ENCODE measurements at regions not wholly inside any gene's neighbourhood (a gene's known extent, or its start where the extent isn't known, plus 50 kb on each side); places are given as distances from the start of the nearest gene placed in this dataset.
"Not testable (repeated sequence)": the region's sequence is repeated elsewhere in the genome, so short reads cannot be mapped to it uniquely, and the experiment has no call there.

DNA sequence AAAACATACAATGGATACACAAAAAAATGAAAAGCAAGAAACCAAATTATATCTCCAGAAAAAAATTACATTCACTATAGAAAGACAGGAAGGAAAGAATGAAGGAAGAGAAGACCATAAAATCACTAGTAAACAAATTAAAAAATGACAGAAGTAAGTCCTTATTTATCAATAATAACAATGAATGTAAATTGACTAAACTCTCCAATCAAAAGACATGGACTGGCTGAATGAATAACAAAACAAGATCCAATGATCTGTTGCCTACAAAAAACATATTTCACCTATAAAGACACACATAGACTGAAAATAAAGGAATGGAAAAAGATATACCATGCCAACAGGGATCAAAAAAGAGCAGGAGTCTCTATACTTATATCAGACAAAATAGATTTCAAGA, 203.2 kb upstream of the F9 start:
- Mint-ChIP-seq H3K4me3 (no peak overlapping the region), H3K36me3 (no peaks in the 10 kb centered on the region), H3K27me3 (no peaks in the 10 kb centered on the region), H3K27ac (no peak overlapping the region), H3K9me3 (no peaks in the 10 kb centered on the region), H3K4me1 (no peaks in the 10 kb centered on the region)
- POLR2A ChIA-PET, result no interaction called here
- no peak for ATAC-seq (ENCODE audit: low read depth)
- DNase-seq, result no peak

DNA sequence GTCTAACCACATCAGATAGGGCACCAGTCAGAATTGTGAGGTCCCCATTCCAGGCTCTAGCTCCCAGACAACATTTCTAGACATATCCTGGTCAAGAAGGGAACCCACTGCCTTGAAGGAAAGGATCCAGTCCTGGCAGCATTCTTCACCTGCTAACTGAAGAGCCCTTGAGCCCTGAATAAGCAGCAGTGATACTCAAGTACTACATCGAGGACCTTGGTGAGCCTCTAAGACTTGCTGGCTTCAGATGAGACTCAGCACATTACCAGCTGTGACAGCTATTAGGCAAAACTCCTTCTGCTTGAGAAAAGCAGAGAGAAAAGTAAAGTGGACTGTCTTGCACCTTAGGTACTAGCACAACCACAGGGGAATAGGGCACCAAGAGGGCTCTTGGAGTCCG, 205.8 kb upstream of the F9 start:
- POLR2A ChIA-PET, result no interaction called here
- DNase-seq (no peak), ATAC-seq (ENCODE audit: low read depth) (no peak)
- no peak overlapping the region for H3K27ac Mint-ChIP-seq
- H3K27me3 Mint-ChIP-seq, result no peaks in the 10 kb centered on the region
- H3K4me3 Mint-ChIP-seq, result no peak overlapping the region
- H3K4me1 Mint-ChIP-seq, result no peaks in the 10 kb centered on the region
- H3K9me3 Mint-ChIP-seq, result no peaks in the 10 kb centered on the region
- no peaks in the 10 kb centered on the region for H3K36me3 Mint-ChIP-seq

GRCh38 chrX:139320661-139321354, 209.7 kb upstream of the F9 start:
- H3K4me3 Mint-ChIP-seq; H3K36me3 Mint-ChIP-seq; ATAC-seq (ENCODE audit: low read depth); DNase-seq; POLR2A ChIA-PET; H3K27ac Mint-ChIP-seq; H3K27me3 Mint-ChIP-seq; H3K4me1 Mint-ChIP-seq; H3K9me3 Mint-ChIP-seq: not testable (repeated sequence)

GRCh38 chrX:139306675-139307074, 223.9 kb upstream of the F9 start:
- POLR2A ChIA-PET; ATAC-seq (ENCODE audit: low read depth); H3K9me3 Mint-ChIP-seq; DNase-seq; H3K27me3 Mint-ChIP-seq; H3K27ac Mint-ChIP-seq; H3K36me3 Mint-ChIP-seq; H3K4me3 Mint-ChIP-seq; H3K4me1 Mint-ChIP-seq: not testable (repeated sequence)

DNA sequence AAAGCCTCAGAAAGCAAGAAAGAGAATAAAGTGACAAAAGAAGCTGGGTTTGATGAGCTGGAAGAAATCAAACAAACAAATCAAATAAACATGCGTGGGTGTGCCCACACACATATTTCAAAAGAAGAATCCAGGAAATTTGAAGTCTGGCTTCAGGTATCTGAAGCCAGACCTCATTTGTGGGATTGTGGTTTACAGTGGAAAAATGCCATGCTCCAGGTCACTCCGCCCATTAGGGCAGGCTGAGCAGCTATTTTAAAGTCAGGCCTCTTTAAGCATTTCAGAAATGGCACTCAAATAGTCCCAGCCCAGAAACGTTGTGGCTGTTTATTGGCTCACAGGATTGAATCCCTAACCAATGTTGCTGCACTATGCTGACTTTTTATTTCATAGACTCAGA, 226.1 kb upstream of the F9 start:
- Mint-ChIP-seq H3K4me1 (no peaks in the 10 kb centered on the region), H3K36me3 (no peaks in the 10 kb centered on the region), H3K27ac (no peak overlapping the region), H3K4me3 (no peak overlapping the region), H3K27me3 (no peaks in the 10 kb centered on the region), H3K9me3 (no peaks in the 10 kb centered on the region)
- DNase-seq (no peak), ATAC-seq (ENCODE audit: low read depth) (no peak)
- POLR2A ChIA-PET, result no interaction called here

- no peak overlapping the region for H3K27ac Mint-ChIP-seq
- H3K9me3 Mint-ChIP-seq, result no peaks in the 10 kb centered on the region
- no peaks in the 10 kb centered on the region for H3K4me1 Mint-ChIP-seq
- ATAC-seq (ENCODE audit: low read depth), result no peak
- H3K4me3 Mint-ChIP-seq, result no peak overlapping the region
- POLR2A ChIA-PET, result no interaction called here
- H3K36me3 Mint-ChIP-seq, result no peaks in the 10 kb centered on the region
- H3K27me3 Mint-ChIP-seq, result no peaks in the 10 kb centered on the region
- DNase-seq, result no peak
Measured at GRCh38 chrX:139299309-139299708, 231.2 kb upstream of the F9 start.

GRCh38 chrX:139298437-139298836, 232.1 kb upstream of the F9 start:
- H3K4me1 Mint-ChIP-seq, result no peaks in the 10 kb centered on the region
- ATAC-seq (ENCODE audit: low read depth), result no peak
- DNase-seq, result no peak
- POLR2A ChIA-PET, result no interaction called here
- H3K36me3 Mint-ChIP-seq, result no peaks in the 10 kb centered on the region
- no peak overlapping the region for H3K4me3 Mint-ChIP-seq
- no peaks in the 10 kb centered on the region for H3K9me3 Mint-ChIP-seq
- H3K27ac Mint-ChIP-seq, result no peak overlapping the region
- H3K27me3 Mint-ChIP-seq, result no peaks in the 10 kb centered on the region

- POLR2A ChIA-PET, result no interaction called here
- no peaks in the 10 kb centered on the region for H3K27me3 Mint-ChIP-seq
- DNase-seq (no peak), ATAC-seq (ENCODE audit: low read depth) (no peak)
- H3K9me3 Mint-ChIP-seq, result no peaks in the 10 kb centered on the region
- no peak overlapping the region for H3K4me3 Mint-ChIP-seq
- no peak overlapping the region for H3K27ac Mint-ChIP-seq
- H3K36me3 Mint-ChIP-seq, result no peaks in the 10 kb centered on the region
- no peaks in the 10 kb centered on the region for H3K4me1 Mint-ChIP-seq
Measured at GRCh38 chrX:139297638-139298037, 232.9 kb upstream of the F9 start.

- no peaks in the 10 kb centered on the region for H3K27me3 Mint-ChIP-seq
- H3K36me3 Mint-ChIP-seq, result no peaks in the 10 kb centered on the region
- H3K27ac Mint-ChIP-seq, result no peak overlapping the region
- DNase-seq (no peak), ATAC-seq (ENCODE audit: low read depth) (no peak)
- no peak overlapping the region for H3K4me3 Mint-ChIP-seq
- no peaks in the 10 kb centered on the region for H3K9me3 Mint-ChIP-seq
- no peaks in the 10 kb centered on the region for H3K4me1 Mint-ChIP-seq
- POLR2A ChIA-PET, result no interaction called here
Measured at GRCh38 chrX:139293991-139294390, 236.5 kb upstream of the F9 start.

DNA sequence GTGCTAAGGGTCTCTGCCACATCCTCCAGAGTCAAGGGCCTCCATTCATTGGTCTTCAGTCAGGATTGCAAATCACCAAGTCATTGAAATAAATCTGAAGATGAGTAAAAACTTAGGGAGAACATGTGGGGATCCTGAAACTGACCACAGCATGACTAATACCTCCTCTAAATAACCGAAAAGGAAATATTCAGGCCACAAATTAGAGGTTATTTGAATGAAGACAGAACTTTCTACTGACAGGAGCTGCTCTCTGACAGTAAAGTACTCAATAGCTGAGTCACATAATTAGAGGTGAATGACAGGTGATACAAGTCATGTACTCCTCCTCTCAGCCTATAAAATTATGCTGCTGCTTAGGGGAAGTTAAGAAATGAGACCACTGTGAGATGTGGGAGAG, 240.2 kb upstream of the F9 start:
- POLR2A ChIA-PET, result no interaction called here
- ATAC-seq (ENCODE audit: low read depth) (no peak), DNase-seq (no peak)
- no peaks in the 10 kb centered on the region for H3K36me3 Mint-ChIP-seq
- no peak overlapping the region for H3K27ac Mint-ChIP-seq
- no peaks in the 10 kb centered on the region for H3K27me3 Mint-ChIP-seq
- H3K4me3 Mint-ChIP-seq, result no peak overlapping the region
- no peaks in the 10 kb centered on the region for H3K4me1 Mint-ChIP-seq
- H3K9me3 Mint-ChIP-seq, result no peaks in the 10 kb centered on the region

GRCh38 chrX:139287155-139287924, 243.2 kb upstream of the F9 start:
- Mint-ChIP-seq H3K9me3 (no peaks in the 10 kb centered on the region), H3K27ac (no peak overlapping the region), H3K36me3 (no peaks in the 10 kb centered on the region), H3K4me3 (no peak overlapping the region), H3K4me1 (no peaks in the 10 kb centered on the region), H3K27me3 (no peaks in the 10 kb centered on the region)
- POLR2A ChIA-PET, result no interaction called here
- no peak for DNase-seq
- ATAC-seq (ENCODE audit: low read depth), result no peak

GRCh38 chrX:139286342-139286741, 244.2 kb upstream of the F9 start:
- Mint-ChIP-seq H3K4me3 (no peak overlapping the region), H3K9me3 (no peaks in the 10 kb centered on the region), H3K27me3 (no peaks in the 10 kb centered on the region), H3K36me3 (no peaks in the 10 kb centered on the region), H3K27ac (no peak overlapping the region), H3K4me1 (no peaks in the 10 kb centered on the region)
- no peak for ATAC-seq (ENCODE audit: low read depth)
- POLR2A ChIA-PET, result no interaction called here
- DNase-seq, result no peak

GRCh38 chrX:139267851-139268250, 262.7 kb upstream of the F9 start:
- DNase-seq (no peak), ATAC-seq (ENCODE audit: low read depth) (no peak)
- no peak overlapping the region for H3K27ac Mint-ChIP-seq
- no peak overlapping the region for H3K4me3 Mint-ChIP-seq
- H3K4me1 Mint-ChIP-seq, result no peaks in the 10 kb centered on the region
- POLR2A ChIA-PET, result no interaction called here
- no peaks in the 10 kb centered on the region for H3K36me3 Mint-ChIP-seq
- H3K9me3 Mint-ChIP-seq, result no peaks in the 10 kb centered on the region
- no peaks in the 10 kb centered on the region for H3K27me3 Mint-ChIP-seq

DNA sequence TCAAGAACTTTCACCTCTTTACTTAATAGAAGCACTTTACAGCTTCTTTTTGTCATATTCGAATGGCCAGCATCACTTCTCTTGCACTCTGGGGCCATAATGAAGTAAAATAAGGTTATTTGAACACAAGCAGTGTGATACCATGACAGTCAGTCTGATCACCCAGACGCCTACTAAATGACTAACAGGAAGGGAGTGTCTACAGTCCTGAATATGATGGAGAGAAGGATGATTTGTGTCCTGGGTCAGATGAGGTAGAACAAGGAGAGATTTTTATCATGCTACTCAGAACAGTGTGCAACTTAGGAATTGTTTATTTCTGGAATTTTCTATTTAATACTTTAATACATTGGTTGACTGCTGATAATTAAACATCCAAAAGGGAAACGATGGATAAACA, 284.2 kb upstream of the F9 start:
- Mint-ChIP-seq H3K4me1 (no peaks in the 10 kb centered on the region), H3K9me3 (peaks cover 2% of the 10 kb centered on the region), H3K27ac (no peak overlapping the region), H3K27me3 (no peaks in the 10 kb centered on the region), H3K36me3 (no peaks in the 10 kb centered on the region), H3K4me3 (no peak overlapping the region)
- DNase-seq (no peak), ATAC-seq (ENCODE audit: low read depth) (no peak)
- POLR2A ChIA-PET, result no interaction called here

Data from activated naive CD8-positive, alpha-beta T cell treated with anti-CD3 and anti-CD28 coated beads, Interleukin-2, amount 10 ng/mL, durations not matched to agents 7 days and 5 days (primary cell).